DND-41 (cell line): ENCODE measurements at regions not wholly inside any gene's neighbourhood (a gene's known extent, or its start where the extent isn't known, plus 50 kb on each side); places are given as distances from the start of the nearest gene placed in this dataset.

Source experiments
- ATAC-seq: fragments of 200-7000 bp; cut with Tn5 transposase; 3 replicates; pipeline ENCODE4 v1.9.1; 2021; ENCODE audit warnings: low read depth; ENCODE audit not compliant: insufficient read depth
- DNase-seq: peaks from one replicate; pipeline ENCODE4 v3.0.0-alpha.2; 2020
- H2AFZ ChIP-seq: 2 replicates; pipeline ENCODE4 v1.6.0; 2012; ENCODE audit warnings: low read depth, low read length
- H3K27ac ChIP-seq: 2 replicates; pipeline ENCODE4 v1.5.1; 2012; ENCODE audit warnings: low read length, inconsistent platforms
- H3K27me3 ChIP-seq: fragments of 200-600 bp; sonication (generic); 2 replicates; pipeline ENCODE4 v1.6.0; 2012; ENCODE audit warnings: low read length, mild to moderate bottlenecking, inconsistent platforms; ENCODE audit not compliant: insufficient read depth, poor library complexity
- H3K36me3 ChIP-seq: 2 replicates; pipeline ENCODE4 v1.5.1; 2012; ENCODE audit warnings: low read length, inconsistent platforms; ENCODE audit not compliant: insufficient read depth
- H3K4me1 ChIP-seq: 2 replicates; pipeline ENCODE4 v1.5.1; 2012; ENCODE audit warnings: mild to moderate bottlenecking, low read length; ENCODE audit not compliant: insufficient read depth
- H3K4me2 ChIP-seq: 2 replicates; pipeline ENCODE4 v1.6.0; 2012; ENCODE audit warnings: mild to moderate bottlenecking, moderate library complexity, low read length, inconsistent platforms; ENCODE audit not compliant: insufficient read depth
- H3K4me3 ChIP-seq, 2 experiments: fragments of 200-600 bp in 1 of 2; shearing (Covaris generic) in 1 of 2; 2 replicates each; pipeline ENCODE4 v1.5.1; 2012 to 2016; ENCODE audit warnings: inconsistent platforms in 2 of 2, low read length in 2 of 2, mild to moderate bottlenecking in 2 of 2, low read depth in 1 of 2, moderate library complexity in 1 of 2
- H3K79me2 ChIP-seq: 2 replicates; pipeline ENCODE4 v1.6.0; 2012; ENCODE audit warnings: low read length, inconsistent platforms; ENCODE audit not compliant: insufficient read depth
- H3K9ac ChIP-seq: 2 replicates; pipeline ENCODE4 v1.6.0; 2012; ENCODE audit warnings: low read depth, mild to moderate bottlenecking, inconsistent platforms, low read length, moderate library complexity
- H3K9me3 ChIP-seq: 2 replicates; pipeline ENCODE4 v1.5.1; 2012; ENCODE audit warnings: low read length, moderate library complexity, mild to moderate bottlenecking, inconsistent platforms; ENCODE audit not compliant: insufficient read depth, severe bottlenecking
- H4K20me1 ChIP-seq: 2 replicates; pipeline ENCODE4 v1.6.0; 2012; ENCODE audit warnings: low read length; ENCODE audit not compliant: insufficient read depth
- CTCF ChIP-seq: IDR thresholded peaks from 2 replicates; pipeline ENCODE4 v1.5.1; 2012; ENCODE audit warnings: borderline replicate concordance, low read length, moderate library complexity, mild to moderate bottlenecking; ENCODE audit not compliant: poor library complexity, severe bottlenecking; ENCODE audit errors: extremely low read depth
- EZH2 ChIP-seq: IDR thresholded peaks from 3 replicates; pipeline ENCODE4 v1.6.1; 2012; ENCODE audit warnings: borderline replicate concordance, low read depth, mild to moderate bottlenecking, moderate library complexity, low read length, inconsistent platforms; ENCODE audit not compliant: severe bottlenecking

- Histone ChIP-seq H3K4me3 (no peak overlapping the region), H2AFZ (no peak overlapping the region), H3K79me2 (no peaks in the 10 kb centered on the region), H3K4me2 (no peak overlapping the region), H3K9ac (no peak overlapping the region), H3K9me3 (no peaks in the 10 kb centered on the region), H3K36me3 (no peaks in the 10 kb centered on the region), H4K20me1 (no peaks in the 10 kb centered on the region), H3K27me3 (peaks cover 28% of the 10 kb centered on the region), H3K4me1 (no peaks in the 10 kb centered on the region), H3K27ac (no peak overlapping the region)
- TF ChIP-seq CTCF, result no peak
- no peak for TF ChIP-seq EZH2
- DNase-seq (no peak), ATAC-seq (no peak)
Observed at GRCh38 chr20:51118216-51118615, 95.3 kb upstream of the KCNG1 start.

- H3K9ac ChIP-seq, result no peak overlapping the region
- DNase-seq, result no peak
- no peak for TF ChIP-seq CTCF
- no peak for TF ChIP-seq EZH2
- H3K27ac ChIP-seq, result no peak overlapping the region
- H3K4me3 ChIP-seq, result no peak overlapping the region
- no peaks in the 10 kb centered on the region for H3K9me3 ChIP-seq
- H2AFZ ChIP-seq, result no peak overlapping the region
- ATAC-seq, result no peak
- no peak overlapping the region for H3K4me2 ChIP-seq
- no peaks in the 10 kb centered on the region for H3K4me1 ChIP-seq
- H3K79me2 ChIP-seq, result no peaks in the 10 kb centered on the region
- H3K36me3 ChIP-seq, result no peaks in the 10 kb centered on the region
- H3K27me3 ChIP-seq, result peaks cover 20% of the 10 kb centered on the region
- no peaks in the 10 kb centered on the region for H4K20me1 ChIP-seq
Observed at GRCh38 chr20:51116765-51117686, 94.1 kb upstream of the KCNG1 start.

- no peak overlapping the region for H3K4me2 ChIP-seq
- H3K4me3 ChIP-seq, result no peak overlapping the region
- H3K79me2 ChIP-seq, result no peaks in the 10 kb centered on the region
- DNase-seq (no peak), ATAC-seq (no peak)
- H3K9ac ChIP-seq, result no peak overlapping the region
- no peaks in the 10 kb centered on the region for H3K4me1 ChIP-seq
- H3K27ac ChIP-seq, result no peak overlapping the region
- no peak overlapping the region for H2AFZ ChIP-seq
- no peaks in the 10 kb centered on the region for H3K9me3 ChIP-seq
- no peak for TF ChIP-seq CTCF
- TF ChIP-seq EZH2, result no peak
- peaks cover 4% of the 10 kb centered on the region; the same call in 1 of the 2 replicates for H4K20me1 ChIP-seq
- H3K36me3 ChIP-seq, result no peaks in the 10 kb centered on the region
- H3K27me3 ChIP-seq, result peaks cover 20% of the 10 kb centered on the region
Observed at GRCh38 chr20:51111290-51111689, 88.4 kb upstream of the KCNG1 start.
